NCI-H187 treated with DMSO at 0.1 percent for 48 hours (cell line): ENCODE measurements at regions not wholly inside any gene's neighbourhood (a gene's known extent, or its start where the extent isn't known, plus 50 kb on each side); places are given as distances from the start of the nearest gene placed in this dataset.

Experiments
- DNase-seq: peaks from one replicate; lab custom pipeline; 2025; lab: John Stamatoyannopoulos, UW

GRCh38 chr2:239715606-239716005, 309.5 kb downstream of the NDUFA10 start:
- DNase-seq: no peak

- no peak for DNase-seq
Measured at GRCh38 chr2:239715202-239715601, 309.9 kb downstream of the NDUFA10 start.

DNA sequence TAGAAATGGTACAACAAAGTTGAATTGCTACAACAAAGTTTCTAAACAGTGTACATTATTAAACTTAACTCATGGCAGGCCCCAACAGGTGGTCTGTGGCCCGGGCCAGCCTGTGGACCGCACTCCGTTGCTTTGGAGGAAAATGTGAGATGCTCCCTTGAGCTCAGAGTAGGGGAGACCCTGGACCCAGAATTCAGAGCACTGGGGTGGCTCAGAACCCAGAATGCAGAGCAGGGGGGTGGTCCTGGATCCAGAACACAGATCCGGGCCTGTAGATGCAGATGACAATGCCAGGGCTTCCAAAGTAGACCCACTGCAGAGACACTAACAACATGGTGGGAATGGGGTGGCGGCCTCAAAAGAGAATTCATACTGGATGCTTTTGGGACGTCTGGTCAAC, 311.0 kb downstream of the NDUFA10 start:
- no peak for DNase-seq

DNA sequence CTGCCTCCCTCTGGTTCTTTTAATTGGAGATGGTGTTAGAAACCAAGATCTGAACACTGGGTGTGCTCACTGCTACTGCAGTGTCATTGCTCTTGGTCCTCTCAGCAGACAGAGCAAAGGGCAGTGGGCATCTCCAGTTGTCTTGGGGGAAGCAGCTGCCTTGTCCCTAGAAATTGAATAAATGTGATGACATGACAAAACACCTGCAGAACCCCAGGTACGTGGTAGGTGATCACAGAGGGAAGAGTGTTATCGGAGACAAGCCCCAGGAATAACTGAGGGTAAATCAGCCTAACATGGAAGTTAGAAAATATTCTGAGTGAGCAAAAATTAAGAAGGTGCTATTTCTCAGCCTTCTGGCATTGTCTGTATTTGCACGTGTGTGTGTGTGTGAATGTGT, 311.9 kb upstream of the HDAC4 start:
- DNase-seq: no peak

- DNase-seq: no peak
Measured at GRCh38 chr2:239711911-239712570, 311.2 kb upstream of the HDAC4 start.

DNA sequence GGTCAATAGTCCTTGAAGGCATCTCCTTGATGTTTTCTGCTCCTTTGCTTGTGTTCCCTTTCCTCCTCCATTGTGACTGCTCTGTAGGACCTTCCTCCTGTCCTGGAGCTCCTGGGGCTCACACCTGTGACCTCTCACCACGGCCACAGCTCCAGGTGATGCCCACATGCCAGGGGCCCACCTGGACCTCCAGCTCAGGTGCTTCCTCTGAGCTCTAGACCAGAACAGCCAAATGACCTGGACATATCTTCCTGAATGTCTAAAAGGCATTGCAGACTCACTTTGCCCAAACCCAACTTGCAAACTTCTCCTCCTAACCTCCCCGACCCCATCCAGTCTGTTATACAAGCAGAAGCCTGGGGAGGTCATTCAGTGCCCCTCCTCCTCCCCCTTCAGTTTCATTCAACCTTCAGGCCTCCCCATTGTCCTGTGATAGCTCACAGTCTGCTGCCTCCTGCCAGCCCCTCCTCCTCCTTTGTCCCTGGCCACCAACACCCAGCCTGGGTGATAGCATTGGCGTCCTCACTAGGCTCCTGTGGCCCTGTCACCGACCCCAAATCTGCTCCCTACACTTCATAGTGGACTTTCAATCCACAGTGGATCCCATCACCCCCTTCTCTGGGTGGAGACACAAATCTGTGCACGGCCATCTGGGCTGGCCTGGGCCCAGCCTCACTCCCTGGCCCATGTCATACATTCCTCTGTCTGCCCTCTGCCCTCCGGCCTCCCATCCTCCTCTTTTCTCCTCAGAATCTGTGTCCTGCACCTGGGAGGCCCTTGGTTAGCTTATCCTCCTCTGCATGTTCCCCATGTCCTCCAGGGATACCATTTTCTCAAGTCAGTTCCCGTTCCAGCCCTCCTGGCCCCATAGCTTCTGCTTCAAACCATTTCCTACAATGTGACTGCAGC, 310.4 kb upstream of the HDAC4 start:
- DNase-seq: no peak

DNA sequence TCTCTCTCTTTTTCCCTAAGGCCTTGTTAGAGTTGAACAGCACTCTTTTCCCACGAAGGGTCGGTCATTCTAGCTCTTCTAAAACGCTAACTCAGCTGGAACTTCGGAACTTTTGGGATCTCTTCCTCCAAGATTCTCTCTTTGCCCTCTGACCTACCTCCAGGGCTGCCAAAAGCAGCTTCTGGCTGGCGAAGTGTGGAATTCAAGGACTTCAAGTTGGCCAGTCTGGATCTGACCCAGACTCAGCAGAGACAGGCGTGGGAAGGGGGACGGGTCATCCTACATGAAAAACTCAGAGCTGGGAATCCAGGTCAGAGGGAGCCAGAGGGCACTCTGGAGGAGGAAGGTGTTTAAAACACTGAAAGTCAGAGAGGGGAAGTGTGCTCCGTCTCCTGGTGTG, 305.5 kb upstream of the HDAC4 start:
- no peak for DNase-seq

- DNase-seq: no peak
Measured at GRCh38 chr2:239704737-239705136, 303.9 kb upstream of the HDAC4 start.

DNA sequence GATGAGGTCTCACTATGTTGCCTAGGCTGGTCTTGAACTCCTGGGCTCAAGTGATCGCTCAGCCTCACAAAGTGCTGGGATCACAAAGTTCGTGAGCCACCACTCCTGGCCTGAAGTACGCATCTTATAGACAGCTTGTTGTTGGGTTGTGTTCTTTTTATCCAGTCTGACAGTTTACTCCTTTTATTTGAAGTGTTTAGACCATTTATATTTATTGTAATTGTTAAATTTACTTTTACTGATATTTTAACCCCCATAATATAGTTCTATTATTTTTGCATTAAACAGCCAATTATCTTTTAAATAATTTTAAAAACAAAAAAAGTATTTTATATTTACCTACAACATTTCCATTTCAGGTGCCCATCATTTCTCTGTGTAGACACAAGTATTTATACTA, 303.0 kb upstream of the HDAC4 start:
- no peak for DNase-seq

DNA sequence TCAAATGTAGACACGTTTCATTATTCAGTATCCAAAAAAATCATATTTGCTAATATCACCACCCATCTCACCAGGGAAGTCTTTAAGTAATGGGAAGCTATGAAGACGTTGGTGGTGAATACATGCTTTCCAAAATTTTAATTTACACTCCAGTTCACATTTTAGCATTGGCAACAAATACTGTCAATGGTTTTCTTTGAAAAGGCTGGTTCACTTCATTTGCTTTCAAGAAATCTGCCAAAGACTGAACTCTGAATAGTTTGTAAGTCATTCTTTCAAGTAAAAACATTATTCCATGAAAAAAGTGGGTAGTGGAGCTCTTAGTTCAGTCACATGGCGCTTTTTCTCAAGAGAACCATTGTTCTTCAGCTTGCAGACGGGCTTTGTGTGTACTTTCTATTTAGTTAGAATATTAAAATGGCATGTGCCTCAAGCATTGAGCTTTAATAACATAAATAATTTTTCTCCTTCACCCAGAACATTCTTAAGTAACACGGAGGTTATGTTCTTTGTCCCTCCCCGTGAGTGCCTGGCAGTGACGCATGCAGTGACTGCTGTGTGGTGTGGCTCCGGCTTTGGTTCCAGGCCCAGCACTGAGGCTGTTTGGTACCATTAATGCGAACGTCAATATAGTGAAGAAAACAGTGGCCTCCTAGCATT, 300.0 kb upstream of the HDAC4 start:
- DNase-seq: no peak

DNA sequence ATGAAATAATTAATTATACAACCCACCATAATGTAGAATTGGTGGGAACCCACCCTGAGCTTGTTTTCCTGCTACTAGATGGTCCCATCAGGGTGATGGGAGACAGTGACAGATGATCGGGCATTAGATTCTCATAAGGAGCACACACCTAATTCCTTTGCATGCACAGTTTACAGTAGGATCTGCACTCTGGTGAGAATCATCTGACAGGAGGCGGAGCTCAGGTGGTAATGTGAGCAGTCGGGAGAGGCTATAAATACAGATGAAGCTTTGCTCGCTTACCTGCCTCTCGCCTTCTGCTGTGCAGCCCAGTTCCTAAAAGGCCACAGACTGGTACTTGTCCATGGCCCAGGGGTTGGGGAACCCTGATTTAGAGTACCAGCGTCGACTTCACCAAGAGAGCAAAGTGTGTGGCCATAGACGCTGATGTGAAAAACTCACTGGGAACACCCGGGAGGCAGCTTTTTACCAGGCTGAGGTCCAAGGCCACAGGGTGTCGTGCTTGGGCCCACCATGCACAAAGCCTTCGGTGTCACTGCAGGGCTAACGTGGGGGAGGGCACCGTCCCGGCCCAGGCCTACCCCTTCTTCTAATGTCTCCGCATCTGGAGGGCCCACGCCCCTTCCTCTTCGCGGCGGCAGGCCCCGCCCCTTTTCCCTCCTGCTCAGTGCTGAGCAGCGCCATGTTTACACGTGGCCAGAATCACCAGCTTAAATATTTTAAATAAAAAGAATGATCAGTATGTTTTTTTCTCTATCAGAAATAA, 296.8 kb upstream of the HDAC4 start:
- no peak for DNase-seq

GRCh38 chr2:239696559-239697207, 295.9 kb upstream of the HDAC4 start:
- DNase-seq: no peak

DNA sequence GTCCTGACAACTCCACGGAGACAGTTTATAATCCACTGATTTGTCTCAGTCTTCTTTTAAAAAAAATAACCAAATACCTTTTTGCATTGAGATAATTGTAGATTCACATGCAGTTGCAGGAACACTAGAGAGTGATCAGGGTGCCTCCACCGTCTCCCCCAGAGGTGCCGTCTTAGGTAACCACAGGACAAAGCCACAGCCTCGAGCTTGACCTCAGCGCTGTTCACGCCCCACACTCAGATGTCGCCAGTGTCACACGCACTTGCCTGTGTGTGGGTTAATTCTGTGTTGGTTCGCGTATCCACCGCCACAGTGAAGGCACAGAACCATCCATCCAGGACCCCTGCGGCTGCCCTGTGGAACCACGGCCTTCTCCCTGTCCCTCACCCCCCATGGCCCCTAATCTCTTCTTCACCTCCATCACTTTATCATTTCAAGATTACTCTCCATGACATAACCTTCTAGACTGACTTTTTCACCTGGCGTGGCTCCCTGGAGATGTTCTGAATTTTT, 295.0 kb upstream of the HDAC4 start:
- no peak for DNase-seq

- no peak for DNase-seq
Measured at GRCh38 chr2:239695106-239695727, 294.4 kb upstream of the HDAC4 start.

DNA sequence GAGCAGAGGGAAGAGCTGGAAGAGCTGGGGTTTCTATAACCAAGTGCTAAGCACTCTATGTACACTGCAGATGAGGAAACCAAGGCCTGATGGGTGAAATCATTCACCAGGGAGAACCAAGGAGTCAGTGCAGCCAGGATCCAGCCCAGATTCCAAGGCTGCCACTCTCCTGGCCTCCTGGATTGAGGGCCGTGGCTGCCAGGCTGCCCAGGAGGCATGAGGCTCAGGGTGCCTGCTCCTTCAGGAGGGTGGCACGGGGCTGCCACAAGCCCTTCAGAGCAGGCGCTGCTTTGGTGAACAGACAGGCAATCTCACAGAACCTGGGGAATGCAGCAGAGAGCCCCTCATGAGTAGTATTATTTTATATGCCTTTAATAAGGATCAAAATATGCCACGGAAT, 293.7 kb upstream of the HDAC4 start:
- DNase-seq: no peak

GRCh38 chr2:239693761-239694415, 293.1 kb upstream of the HDAC4 start:
- no peak for DNase-seq

GRCh38 chr2:239693330-239693729, 292.5 kb upstream of the HDAC4 start:
- no peak for DNase-seq

DNA sequence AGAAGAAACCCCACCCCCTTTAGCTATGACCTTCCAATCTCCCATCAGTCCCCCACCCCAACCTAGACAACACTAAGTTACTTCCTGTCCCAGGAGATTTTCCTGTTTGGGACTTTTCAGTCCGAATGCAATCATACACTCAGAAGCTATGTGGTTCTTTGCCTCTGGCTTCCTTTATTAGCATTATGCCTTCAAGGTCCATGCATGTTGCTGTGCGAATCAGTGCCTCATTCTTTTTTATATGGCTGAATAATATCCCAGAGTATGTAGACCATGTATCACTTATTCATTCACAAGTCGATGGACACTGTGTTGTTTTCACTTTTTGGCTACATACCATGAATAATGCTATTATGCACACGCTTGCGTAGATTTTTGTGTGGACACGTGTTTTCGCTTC, 292.1 kb upstream of the HDAC4 start:
- DNase-seq: no peak

- no peak for DNase-seq
Measured at GRCh38 chr2:239692362-239692851, 291.6 kb upstream of the HDAC4 start.

DNA sequence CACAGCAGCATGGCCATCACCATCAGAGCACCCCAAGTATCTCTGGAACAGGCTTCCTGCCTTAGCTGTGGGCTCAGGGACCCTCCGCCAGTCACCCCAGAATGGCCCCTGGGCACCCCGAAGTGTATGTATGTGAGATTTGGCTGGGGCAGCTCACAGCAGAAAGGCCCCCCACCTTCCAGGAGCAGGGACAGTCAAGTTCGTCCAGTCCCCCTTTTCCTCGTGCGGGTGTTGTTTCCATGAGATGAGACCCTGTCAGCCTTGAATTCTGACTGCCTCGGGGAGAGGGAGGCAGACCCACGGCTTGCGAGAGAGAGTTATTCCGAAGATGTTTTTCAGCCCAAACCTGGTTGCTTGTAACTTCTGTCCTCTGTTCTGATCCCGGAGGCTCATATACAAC, 290.9 kb upstream of the HDAC4 start:
- no peak for DNase-seq
